ENCODE measurements at regions not wholly inside any gene's neighbourhood (a gene's known extent, or its start where the extent isn't known, plus 50 kb on each side); places are given as distances from the start of the nearest gene placed in this dataset.

GRCh38 chr21:17949421-17949820, 130.3 kb upstream of the C21orf91 start:
- no peaks in the 10 kb centered on the region for H3K36me3 Mint-ChIP-seq (ENCODE audit: low read depth)
- H3K4me1 Mint-ChIP-seq (ENCODE audit: low read depth), result no peaks in the 10 kb centered on the region
- no peaks in the 10 kb centered on the region for H3K27me3 Mint-ChIP-seq (ENCODE audit: insufficient read depth)
- H3K9me3 Mint-ChIP-seq, result peaks cover 23% of the 10 kb centered on the region
- no peak overlapping the region for H3K27ac Mint-ChIP-seq
- no peak for TF ChIP-seq CTCF (IDR thresholded peaks at IDR 0.05)
- DNase-seq, result no peak
- no peak overlapping the region for H3K4me3 Mint-ChIP-seq

- no peak for DNase-seq
- Mint-ChIP-seq H3K27me3 (ENCODE audit: insufficient read depth) (no peaks in the 10 kb centered on the region), H3K4me3 (no peak overlapping the region), H3K36me3 (ENCODE audit: low read depth) (no peaks in the 10 kb centered on the region), H3K9me3 (peaks cover 27% of the 10 kb centered on the region), H3K4me1 (ENCODE audit: low read depth) (no peaks in the 10 kb centered on the region), H3K27ac (no peak overlapping the region)
- TF ChIP-seq CTCF (IDR thresholded peaks at IDR 0.05), result no peak
Measured at GRCh38 chr21:17947531-17947930, 128.4 kb upstream of the C21orf91 start.

- Mint-ChIP-seq H3K36me3 (ENCODE audit: low read depth) (no peaks in the 10 kb centered on the region), H3K27ac (no peak overlapping the region), H3K27me3 (ENCODE audit: insufficient read depth) (peaks cover 4% of the 10 kb centered on the region; the same call in 1 of the 2 replicates), H3K9me3 (no peaks in the 10 kb centered on the region), H3K4me1 (ENCODE audit: low read depth) (no peaks in the 10 kb centered on the region), H3K4me3 (no peak overlapping the region)
- TF ChIP-seq CTCF (IDR thresholded peaks at IDR 0.05), result peak; percentile 51
- no peak for DNase-seq
Measured at GRCh38 chr21:17931080-17931479, 111.9 kb upstream of the C21orf91 start.

GRCh38 chr21:17930093-17930492, 110.9 kb upstream of the C21orf91 start:
- Mint-ChIP-seq H3K27me3 (ENCODE audit: insufficient read depth) (peaks cover 4% of the 10 kb centered on the region; the same call in 1 of the 2 replicates), H3K36me3 (ENCODE audit: low read depth) (no peaks in the 10 kb centered on the region)

GRCh38 chr21:17929510-17929909, 110.4 kb upstream of the C21orf91 start:
- peaks cover 4% of the 10 kb centered on the region; the same call in 1 of the 2 replicates for H3K27me3 Mint-ChIP-seq (ENCODE audit: insufficient read depth)

More at GRCh38 chr21:17930093-17930492, 110.9 kb upstream of the C21orf91 start:
- H3K9me3 Mint-ChIP-seq, result no peaks in the 10 kb centered on the region
- H3K27ac Mint-ChIP-seq, result no peak overlapping the region
- no peaks in the 10 kb centered on the region for H3K4me1 Mint-ChIP-seq (ENCODE audit: low read depth)
- no peak for DNase-seq
- no peak overlapping the region for H3K4me3 Mint-ChIP-seq
- no peak for TF ChIP-seq CTCF (IDR thresholded peaks at IDR 0.05)

More at GRCh38 chr21:17929510-17929909, 110.4 kb upstream of the C21orf91 start:
- Mint-ChIP-seq H3K4me1 (ENCODE audit: low read depth) (no peaks in the 10 kb centered on the region), H3K27ac (no peak overlapping the region), H3K36me3 (ENCODE audit: low read depth) (no peaks in the 10 kb centered on the region), H3K9me3 (no peaks in the 10 kb centered on the region), H3K4me3 (no peak overlapping the region)
- no peak for DNase-seq
- no peak for TF ChIP-seq CTCF (IDR thresholded peaks at IDR 0.05)

All from HFFc6 (cell line).